ENCODE measurements at regions not wholly inside any gene's neighbourhood (a gene's known extent, or its start where the extent isn't known, plus 50 kb on each side); places are given as distances from the start of the nearest gene placed in this dataset.
A peak's percentile ranks its signal among the peaks of the same experiment; 100 is the strongest.

- Histone ChIP-seq H3K4me2 (ENCODE audit: low read length) (peak overlapping the region; percentile 59), H3K79me2 (ENCODE audit: insufficient read depth, low read depth, low read length) (no peaks in the 10 kb centered on the region), H4K20me1 (ENCODE audit: insufficient read depth, low read length) (no peaks in the 10 kb centered on the region), H3K9me3 (ENCODE audit: low read length) (no peaks in the 10 kb centered on the region), H3K4me3 (ENCODE audit: low read depth, low read length, poor library complexity, severe bottlenecking) (peak overlapping the region; percentile 35), H2AFZ (ENCODE audit: low read length) (peak overlapping the region; percentile 91), H3K9me2 (ENCODE audit: insufficient read depth, low read length) (no peaks in the 10 kb centered on the region), H3K27ac (ENCODE audit: low read depth, low read length, poor library complexity, severe bottlenecking) (peak overlapping the region; percentile 53), H3K4me1 (ENCODE audit: insufficient read depth, low read length, poor library complexity, severe bottlenecking) (peaks cover 19% of the 10 kb centered on the region), H3K36me3 (ENCODE audit: insufficient read depth, low read length) (no peaks in the 10 kb centered on the region)
- intact Hi-C loops (cut with micrococcal nuclease; ENCODE audit: unreplicated experiment): no loop called here
- BruUV-seq (replicated peaks): no TSS peak
- no peak for DNase-seq (ENCODE audit: low spot score)
- ChIA-PET CTCF (ENCODE audit: unreplicated experiment) (no interaction called here), POLR2A (no interaction called here)
- no peak for TF ChIP-seq EZH2phosphoT487 (IDR thresholded peaks at IDR 0.05; ENCODE audit: borderline replicate concordance, low read depth, low read length)
Measured at GRCh38 chr4:123812066-123812390, 415.4 kb downstream of the SPRY1 start.

DNA sequence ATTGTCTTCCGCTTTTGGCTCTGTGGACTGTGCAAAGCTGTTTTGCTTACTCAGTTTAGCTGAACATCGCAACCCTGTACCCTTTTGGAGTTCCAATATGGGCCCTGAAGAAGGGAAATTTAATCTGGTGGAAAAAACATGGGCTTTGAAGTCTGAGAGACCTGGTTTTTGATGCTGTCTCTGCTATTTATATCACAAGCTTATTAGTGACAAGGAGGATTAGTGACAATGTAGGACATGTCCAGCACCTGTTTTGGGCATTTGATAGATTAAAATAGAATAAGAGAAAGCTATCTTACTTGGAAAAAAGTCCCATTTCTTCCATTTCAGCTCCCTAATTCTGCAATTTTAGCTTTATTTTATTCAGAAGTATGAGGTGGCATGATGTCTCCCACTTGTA is 417.3 kb downstream of the SPRY1 start:
- ChIA-PET POLR2A (interaction anchor here (0.6 to 1.0 kb wide), 4 partner anchors 10 to 352 kb away, joined by 3 to 4 read pairs (median 3); no protein-coding TSS in a partner anchor), CTCF (ENCODE audit: unreplicated experiment) (no interaction called here)
- Histone ChIP-seq H4K20me1 (ENCODE audit: insufficient read depth, low read length) (no peaks in the 10 kb centered on the region), H3K9me2 (ENCODE audit: insufficient read depth, low read length) (no peaks in the 10 kb centered on the region), H3K4me3 (ENCODE audit: low read depth, low read length, poor library complexity, severe bottlenecking) (no peak overlapping the region), H3K79me2 (ENCODE audit: insufficient read depth, low read depth, low read length) (no peaks in the 10 kb centered on the region), H2AFZ (ENCODE audit: low read length) (no peak overlapping the region), H3K9me3 (ENCODE audit: low read length) (no peaks in the 10 kb centered on the region), H3K27ac (ENCODE audit: low read depth, low read length, poor library complexity, severe bottlenecking) (no peak overlapping the region), H3K4me1 (ENCODE audit: insufficient read depth, low read length, poor library complexity, severe bottlenecking) (peaks cover 19% of the 10 kb centered on the region), H3K4me2 (ENCODE audit: low read length) (no peak overlapping the region), H3K36me3 (ENCODE audit: insufficient read depth, low read length) (no peaks in the 10 kb centered on the region)
- no peak for TF ChIP-seq CTCF (conservative IDR thresholded peaks at IDR 0.05; ENCODE audit: low read length)
- no peak for TF ChIP-seq EZH2phosphoT487 (IDR thresholded peaks at IDR 0.05; ENCODE audit: borderline replicate concordance, low read depth, low read length)
- no TSS peak for BruUV-seq (replicated peaks)
- DNase-seq (ENCODE audit: low spot score): no peak
- intact Hi-C loops (cut with micrococcal nuclease; ENCODE audit: unreplicated experiment): no loop called here

DNA sequence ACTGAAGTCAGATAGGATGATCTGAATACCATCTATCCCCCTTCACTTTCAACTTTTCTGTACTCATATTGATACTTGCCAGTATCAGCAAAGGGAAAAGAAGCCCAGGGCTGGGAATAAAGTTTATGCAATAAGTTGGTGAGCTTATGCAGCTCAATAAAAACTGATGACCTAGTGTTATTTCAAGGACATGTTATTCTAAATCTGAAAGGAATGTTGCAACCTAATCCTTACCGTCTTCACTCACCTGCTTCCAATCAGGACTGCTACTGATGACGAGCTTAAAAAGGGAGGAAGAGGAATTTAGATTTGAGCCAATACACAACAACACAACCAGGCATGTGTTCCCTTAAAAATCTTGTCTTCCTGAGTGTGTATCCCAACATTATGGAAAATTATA is 419.9 kb downstream of the SPRY1 start:
- Histone ChIP-seq H3K4me3 (ENCODE audit: low read depth, low read length, poor library complexity, severe bottlenecking) (no peak overlapping the region), H3K4me2 (ENCODE audit: low read length) (no peak overlapping the region), H2AFZ (ENCODE audit: low read length) (no peak overlapping the region), H3K27ac (ENCODE audit: low read depth, low read length, poor library complexity, severe bottlenecking) (no peak overlapping the region), H3K79me2 (ENCODE audit: insufficient read depth, low read depth, low read length) (no peaks in the 10 kb centered on the region), H3K36me3 (ENCODE audit: insufficient read depth, low read length) (no peaks in the 10 kb centered on the region), H4K20me1 (ENCODE audit: insufficient read depth, low read length) (no peaks in the 10 kb centered on the region), H3K9me2 (ENCODE audit: insufficient read depth, low read length) (no peaks in the 10 kb centered on the region), H3K9me3 (ENCODE audit: low read length) (no peaks in the 10 kb centered on the region), H3K4me1 (ENCODE audit: insufficient read depth, low read length, poor library complexity, severe bottlenecking) (peaks cover 10% of the 10 kb centered on the region)
- no peak for DNase-seq (ENCODE audit: low spot score)
- POLR2A ChIA-PET: interaction anchor here (1.1 kb wide), 1 partner anchor 15 kb away, joined by 3 read pairs; no protein-coding TSS in a partner anchor
- intact Hi-C loops (cut with micrococcal nuclease; ENCODE audit: unreplicated experiment): no loop called here
- BruUV-seq (replicated peaks): no TSS peak
- TF ChIP-seq EZH2phosphoT487 (IDR thresholded peaks at IDR 0.05; ENCODE audit: borderline replicate concordance, low read depth, low read length) (no peak), CTCF (conservative IDR thresholded peaks at IDR 0.05; ENCODE audit: low read length) (no peak)
- CTCF ChIA-PET (ENCODE audit: unreplicated experiment): no interaction called here

All from OCI-LY7 (cell line).